OCI-LY1 (cell line): ENCODE measurements at regions not wholly inside any gene's neighbourhood (a gene's known extent, or its start where the extent isn't known, plus 50 kb on each side); places are given as distances from the start of the nearest gene placed in this dataset.

Experiments used
- H2AFZ ChIP-seq: fragments of 200-600 bp; sonication (generic), shearing (Covaris generic); 2 replicates; pipeline ENCODE4 v1.6.0; 2014; ENCODE audit warnings: antibody characterized with exemption, mild to moderate bottlenecking, low read length
- H3F3A ChIP-seq: fragments of 200-600 bp; sonication (generic), shearing (Covaris generic); 2 replicates; pipeline ENCODE4 v1.6.0; 2014; ENCODE audit warnings: mild to moderate bottlenecking, antibody characterized with exemption, low read length, moderate library complexity; ENCODE audit not compliant: insufficient read depth
- H3K27ac ChIP-seq: fragments of 200-600 bp; sonication (generic); 2 replicates; pipeline ENCODE4 v1.5.1; 2014; ENCODE audit warnings: low read length, mixed run types, mild to moderate bottlenecking, low read depth; ENCODE audit not compliant: poor library complexity, severe bottlenecking
- H3K27me3 ChIP-seq: fragments of 200-600 bp; sonication (generic); 2 replicates; pipeline ENCODE4 v1.6.0; 2014; ENCODE audit warnings: antibody characterized with exemption, mild to moderate bottlenecking, low read length, moderate library complexity; ENCODE audit not compliant: insufficient read depth
- H3K36me3 ChIP-seq: fragments of 200-600 bp; sonication (generic); 2 replicates; pipeline ENCODE4 v1.6.1; 2014; ENCODE audit warnings: mild to moderate bottlenecking, antibody characterized with exemption, low read length, moderate library complexity, mixed read lengths; ENCODE audit not compliant: insufficient read depth
- H3K4me1 ChIP-seq: fragments of 200-600 bp; sonication (generic); 2 replicates; pipeline ENCODE4 v1.5.1; 2014; ENCODE audit warnings: mild to moderate bottlenecking, low read length, moderate library complexity; ENCODE audit not compliant: insufficient read depth, severe bottlenecking
- H3K4me2 ChIP-seq: fragments of 200-600 bp; sonication (generic), shearing (Covaris generic); 2 replicates; pipeline ENCODE4 v1.6.1; 2014; ENCODE audit warnings: low read length
- H3K4me3 ChIP-seq: fragments of 200-600 bp; sonication (generic); 2 replicates; pipeline ENCODE4 v1.5.1; 2014; ENCODE audit warnings: low read length, low read depth, mild to moderate bottlenecking, mixed read lengths; ENCODE audit not compliant: poor library complexity, severe bottlenecking
- H3K79me2 ChIP-seq: fragments of 200-600 bp; shearing (Covaris generic); 2 replicates; pipeline ENCODE4 v1.6.1; 2016; ENCODE audit warnings: mixed run types, low read length, mixed read lengths; ENCODE audit not compliant: insufficient read depth
- H3K9ac ChIP-seq: fragments of 200-600 bp; sonication (generic), shearing (Covaris generic); 2 replicates; pipeline ENCODE4 v1.6.1; 2014; ENCODE audit warnings: mild to moderate bottlenecking, low read length, mixed read lengths
- H3K9me2 ChIP-seq: fragments of 200-600 bp; sonication (generic), shearing (Covaris generic); 2 replicates; pipeline ENCODE4 v1.6.1; 2014; ENCODE audit warnings: low read depth, mild to moderate bottlenecking, low read length, mixed read lengths
- H3K9me3 ChIP-seq: fragments of 200-600 bp; shearing (Covaris generic); 2 replicates; pipeline ENCODE4 v1.6.1; 2014; ENCODE audit warnings: low read length, mixed read lengths
- H4K20me1 ChIP-seq: fragments of 200-600 bp; sonication (generic), shearing (Covaris generic); 2 replicates; pipeline ENCODE4 v1.6.0; 2016; ENCODE audit warnings: mild to moderate bottlenecking, low read length; ENCODE audit not compliant: insufficient read depth
- CTCF ChIP-seq: fragments of 200-600 bp; sonication (generic), shearing (Covaris generic); IDR thresholded peaks from 2 replicates; pipeline ENCODE4 v1.5.1; 2017; ENCODE audit warnings: mild to moderate bottlenecking, antibody characterized with exemption, low read length, moderate library complexity, mixed read lengths
- EZH2 ChIP-seq: fragments of 200-600 bp; sonication (generic), shearing (Covaris generic); IDR thresholded peaks from 2 replicates; pipeline ENCODE4 v1.8.0; 2017; ENCODE audit warnings: borderline replicate concordance, mixed run types, mild to moderate bottlenecking, antibody characterized with exemption, low read length, moderate library complexity, mixed read lengths

- no peak overlapping the region for H3K9ac ChIP-seq
- H4K20me1 ChIP-seq, result no peaks in the 10 kb centered on the region
- no peak overlapping the region for H2AFZ ChIP-seq
- H3F3A ChIP-seq, result no peaks in the 10 kb centered on the region
- H3K79me2 ChIP-seq, result no peaks in the 10 kb centered on the region
- no peak overlapping the region for H3K4me2 ChIP-seq
- no peaks in the 10 kb centered on the region for H3K4me1 ChIP-seq
- no peak overlapping the region for H3K4me3 ChIP-seq
- no peaks in the 10 kb centered on the region for H3K27me3 ChIP-seq
- no peaks in the 10 kb centered on the region for H3K9me2 ChIP-seq
- no peak overlapping the region for H3K27ac ChIP-seq
- no peaks in the 10 kb centered on the region for H3K36me3 ChIP-seq
- H3K9me3 ChIP-seq, result no peaks in the 10 kb centered on the region
- TF ChIP-seq CTCF, result no peak
- TF ChIP-seq EZH2, result no peak
These were observed 576.5 kb upstream of the EDIL3 start for GRCh38 chr5:84961193-84961592.

- H3K36me3 ChIP-seq, result no peaks in the 10 kb centered on the region
- no peak overlapping the region for H3K4me2 ChIP-seq
- no peak overlapping the region for H3K9ac ChIP-seq
- H3K79me2 ChIP-seq, result no peaks in the 10 kb centered on the region
- no peak overlapping the region for H2AFZ ChIP-seq
- no peaks in the 10 kb centered on the region for H4K20me1 ChIP-seq
- no peak for TF ChIP-seq CTCF
- no peak overlapping the region for H3K27ac ChIP-seq
- H3K4me1 ChIP-seq, result no peaks in the 10 kb centered on the region
- no peak overlapping the region for H3K4me3 ChIP-seq
- H3K9me3 ChIP-seq, result no peaks in the 10 kb centered on the region
- H3F3A ChIP-seq, result no peaks in the 10 kb centered on the region
- no peaks in the 10 kb centered on the region for H3K9me2 ChIP-seq
- H3K27me3 ChIP-seq, result no peaks in the 10 kb centered on the region
These were observed 577.2 kb upstream of the EDIL3 start for GRCh38 chr5:84961903-84962302.

DNA sequence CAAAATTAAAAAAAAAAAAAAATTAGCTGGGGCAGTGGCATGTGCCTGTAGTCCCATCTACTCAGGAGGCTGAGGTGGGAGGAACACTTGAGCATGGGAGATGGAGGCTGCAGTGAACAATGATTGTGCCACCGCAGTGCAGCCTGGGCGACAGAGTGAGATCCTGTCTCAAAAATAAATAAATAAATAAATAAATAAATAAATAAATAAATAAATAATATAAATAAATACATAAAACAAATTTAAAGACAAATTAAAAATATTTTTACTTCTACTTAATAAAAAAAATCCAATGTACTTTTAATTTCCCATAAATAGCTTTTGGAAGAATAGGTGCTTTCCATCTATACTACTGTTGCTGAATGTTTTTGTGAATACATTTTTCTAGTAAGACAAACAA is 598.4 kb upstream of the EDIL3 start:
- Histone ChIP-seq H3K27me3 (no peaks in the 10 kb centered on the region), H3K9ac (no peak overlapping the region), H2AFZ (no peak overlapping the region), H3K4me1 (no peaks in the 10 kb centered on the region), H3F3A (no peaks in the 10 kb centered on the region), H3K4me3 (no peak overlapping the region), H3K36me3 (no peaks in the 10 kb centered on the region), H3K9me2 (no peaks in the 10 kb centered on the region), H3K79me2 (no peaks in the 10 kb centered on the region), H4K20me1 (no peaks in the 10 kb centered on the region), H3K9me3 (no peaks in the 10 kb centered on the region), H3K27ac (no peak overlapping the region), H3K4me2 (no peak overlapping the region)
- TF ChIP-seq EZH2, result no peak
- no peak for TF ChIP-seq CTCF
